H1 (cell line): ENCODE measurements at regions not wholly inside any gene's neighbourhood (a gene's known extent, or its start where the extent isn't known, plus 50 kb on each side); places are given as distances from the start of the nearest gene placed in this dataset.

Experiments used
- CTCF ChIA-PET: fragments of 300-600 bp; sonication (Branson Sonifier 250); formaldehyde crosslinking; loops from one replicate; lab custom pipeline; 2021; ENCODE audit not compliant: partially characterized antibody; lab: Charles Lee
- POLR2A ChIA-PET: fragments of 300-600 bp; sonication (Branson Sonifier 250); formaldehyde crosslinking; loops from one replicate; lab custom pipeline; 2021; ENCODE audit warnings: inconsistent platforms; ENCODE audit not compliant: partially characterized antibody; lab: Charles Lee
- DNase-seq, 2 experiments: peaks; one replicate each; pipeline versions ENCODE4 v3.0.0 to v3.0.0-alpha.2; 2010 to 2022; ENCODE audit warnings: low spot score in 2 of 2, low read depth in 1 of 2, mixed read lengths in 1 of 2
- FAIRE-seq: peaks from 2 replicates; lab custom pipeline; 2011; peaks lifted over from hg19 to GRCh38; lab: Jason Lieb, UNC
- H2AFZ ChIP-seq: 2 replicates; pipeline ENCODE4 v1.8.1; 2012; ENCODE audit warnings: low read length, inconsistent platforms
- H2AK5ac ChIP-seq: 2 replicates; pipeline ENCODE4 v1.6.1; 2013; ENCODE audit warnings: low read depth, low read length
- H2BK120ac ChIP-seq: replicated peaks from 2 replicates; pipeline ENCODE3; 2013; ENCODE audit warnings: low read depth, low read length, inconsistent platforms
- H2BK12ac ChIP-seq: 2 replicates; pipeline ENCODE4 v1.6.1; 2013; ENCODE audit warnings: low read depth, low read length
- H2BK15ac ChIP-seq: 2 replicates; pipeline ENCODE4 v1.6.1; 2013; ENCODE audit warnings: low read length
- H2BK20ac ChIP-seq: 2 replicates; pipeline ENCODE4 v1.6.1; 2013; ENCODE audit warnings: low read length
- H2BK5ac ChIP-seq: 2 replicates; pipeline ENCODE4 v1.6.1; 2013; ENCODE audit warnings: low read depth, low read length
- H3K14ac ChIP-seq: 2 replicates; pipeline ENCODE4 v1.6.1; 2013; ENCODE audit warnings: inconsistent platforms; ENCODE audit not compliant: insufficient read length
- H3K18ac ChIP-seq: 2 replicates; pipeline ENCODE4 v1.6.1; 2013; ENCODE audit warnings: low read length; ENCODE audit errors: extremely low read depth
- H3K23ac ChIP-seq: 2 replicates; pipeline ENCODE4 v1.6.1; 2013; ENCODE audit warnings: inconsistent platforms; ENCODE audit not compliant: insufficient read length
- H3K23me2 ChIP-seq: 2 replicates; pipeline ENCODE4 v1.6.1; 2013; ENCODE audit warnings: low read depth, low read length
- H3K27ac ChIP-seq: 2 replicates; pipeline ENCODE4 v1.6.1; 2011; ENCODE audit warnings: low read depth, low read length, inconsistent platforms
- H3K27me3 ChIP-seq, 4 experiments: replicated peaks in 1 of 4; 1 replicate in 1 of 4; 2 replicates in 3 of 4; pipeline versions ENCODE4 v1.6.1 to v1.8.1; 2011 to 2013; ENCODE audit warnings: low read length in 3 of 4, mild to moderate bottlenecking in 3 of 4, inconsistent platforms in 2 of 4, mixed read lengths in 2 of 4, moderate library complexity in 1 of 4; ENCODE audit not compliant: control insufficient read depth in 3 of 4, insufficient read depth in 3 of 4; ENCODE audit errors: extremely low read depth in 1 of 4
- H3K36me3 ChIP-seq, 4 experiments: 2 replicates each; pipeline versions ENCODE4 v1.6.1 to v1.8.1; 2011 to 2013; ENCODE audit warnings: mild to moderate bottlenecking in 4 of 4, low read length in 3 of 4, moderate library complexity in 2 of 4, control low read depth in 1 of 4, inconsistent platforms in 1 of 4; ENCODE audit not compliant: insufficient read depth in 4 of 4, control insufficient read depth in 2 of 4
- H3K4ac ChIP-seq: replicated peaks from 2 replicates; pipeline ENCODE3; 2013; ENCODE audit warnings: low read length, low read depth, mixed read lengths, inconsistent platforms; ENCODE audit not compliant: insufficient read length
- H3K4me1 ChIP-seq, 4 experiments: replicated peaks in 1 of 4; 1 replicate in 1 of 4; 2 replicates in 3 of 4; pipeline versions ENCODE4 v1.6.1 to v1.8.1; 2011 to 2013; ENCODE audit warnings: low read length in 3 of 4, inconsistent platforms in 2 of 4, mixed read lengths in 1 of 4; ENCODE audit not compliant: insufficient read depth in 4 of 4, control insufficient read depth in 3 of 4
- H3K4me2 ChIP-seq, 2 experiments: 2 replicates each; pipeline versions ENCODE4 v1.6.1 to v1.8.1; 2011 to 2013; ENCODE audit warnings: low read depth in 2 of 2, low read length in 2 of 2, control low read depth in 1 of 2, inconsistent platforms in 1 of 2, mild to moderate bottlenecking in 1 of 2; ENCODE audit not compliant: insufficient read depth in 1 of 2
- H3K4me3 ChIP-seq, 4 experiments: fragments of 200-600, 300-600 bp in 1 of 4; sonication (generic), shearing (Covaris generic), sonication (Bioruptor Twin) in 1 of 4; 2 replicates each; pipeline versions ENCODE4 v1.5.1 to v1.8.1; 2011 to 2016; ENCODE audit warnings: low read length in 4 of 4, low read depth in 3 of 4, control low read depth in 2 of 4, inconsistent platforms in 2 of 4, mild to moderate bottlenecking in 2 of 4, mixed read lengths in 1 of 4, moderate library complexity in 1 of 4; ENCODE audit not compliant: insufficient read depth in 2 of 4; ENCODE audit errors: extremely low read depth in 1 of 4
- H3K56ac ChIP-seq: replicated peaks from 2 replicates; pipeline ENCODE3; 2013; ENCODE audit warnings: low read depth, mild to moderate bottlenecking, mixed read lengths, low read length, inconsistent platforms; ENCODE audit not compliant: insufficient read length
- H3K79me1 ChIP-seq: 2 replicates; pipeline ENCODE4 v1.6.1; 2013; ENCODE audit warnings: low read depth, low read length, control low read depth
- H3K79me2 ChIP-seq, 2 experiments: 2 replicates each; pipeline versions ENCODE4 v1.6.1 to v1.8.1; 2012 to 2013; ENCODE audit warnings: low read length in 2 of 2, mild to moderate bottlenecking in 2 of 2, inconsistent platforms in 1 of 2; ENCODE audit not compliant: insufficient read depth in 2 of 2, control insufficient read depth in 1 of 2
- H3K9ac ChIP-seq, 4 experiments: replicated peaks in 1 of 4; 1 replicate in 1 of 4; 2 replicates in 3 of 4; pipeline versions ENCODE4 v1.6.1 to v1.8.1; 2011 to 2013; ENCODE audit warnings: low read depth in 3 of 4, low read length in 3 of 4, control low read depth in 2 of 4, mild to moderate bottlenecking in 2 of 4, moderate library complexity in 2 of 4, inconsistent platforms in 1 of 4; ENCODE audit errors: extremely low read depth in 1 of 4
- H3K9me3 ChIP-seq, 2 experiments: 2 replicates each; pipeline versions ENCODE4 v1.6.1 to v1.8.1; 2012 to 2013; ENCODE audit warnings: mild to moderate bottlenecking in 2 of 2, moderate library complexity in 2 of 2, control low read depth in 1 of 2, inconsistent platforms in 1 of 2, low read depth in 1 of 2, low read length in 1 of 2, mixed read lengths in 1 of 2; ENCODE audit not compliant: insufficient read depth in 2 of 2
- H4K20me1 ChIP-seq, 2 experiments: replicated peaks in 1 of 2; 2 replicates each; pipeline versions ENCODE3 to v1.8.1; 2011 to 2013; ENCODE audit warnings: inconsistent platforms in 2 of 2, low read length in 2 of 2, mild to moderate bottlenecking in 1 of 2; ENCODE audit not compliant: insufficient read depth in 2 of 2, control insufficient read depth in 1 of 2
- H4K5ac ChIP-seq: 2 replicates; pipeline ENCODE4 v1.6.1; 2013; ENCODE audit warnings: low read length, low read depth, mixed read lengths, inconsistent platforms; ENCODE audit not compliant: insufficient read length
- H4K8ac ChIP-seq: 2 replicates; pipeline ENCODE4 v1.8.0; 2013; ENCODE audit warnings: mild to moderate bottlenecking, moderate library complexity, low read length, inconsistent platforms; ENCODE audit not compliant: insufficient read depth; ENCODE audit errors: extremely low read depth
- H4K91ac ChIP-seq: replicated peaks from 2 replicates; pipeline ENCODE3; 2013; ENCODE audit warnings: low read length, mixed read lengths, inconsistent platforms; ENCODE audit not compliant: insufficient read length
- SRF ChIP-seq: IDR thresholded peaks from 2 replicates; pipeline ENCODE4 v1.6.1; 2011; ENCODE audit warnings: mild to moderate bottlenecking, low read depth, low read length, moderate library complexity
- WGBS, 2 experiments: shearing (Covaris generic) in 1 of 2; methylation state at CpG; one replicate each; pipeline versions ENCODE4 v1.1.6 to v1.1.7; 2013 to 2015; ENCODE audit warnings: low lambda C conversion rate in 2 of 2, mixed read lengths in 2 of 2, inconsistent platforms in 1 of 2, low coverage in 1 of 2, missing lambda C conversion rate in 1 of 2; ENCODE audit not compliant: insufficient replicate concordance in 2 of 2, insufficient coverage in 1 of 2, insufficient read length in 1 of 2; ENCODE audit errors: extremely low coverage in 1 of 2, missing lambda C conversion rate in 1 of 2; 5-methylcytosine and 5-hydroxymethylcytosine counted together

GRCh38 chr1:90335558-90335957 lies 340.6 kb downstream of the ZNF326 start:
- ChIA-PET POLR2A (no interaction called here), CTCF (interaction anchor here (0.6 to 2.4 kb wide), 8 partner anchors 8 to 215 kb away, joined by 3 to 8 read pairs (median 4); no protein-coding TSS in a partner anchor)
- Histone ChIP-seq H2AK5ac (no peak overlapping the region), H2BK120ac (no peak overlapping the region), H3K23ac (no peak overlapping the region), H3K27ac (no peak overlapping the region), H2AFZ (no peak overlapping the region), H3K9me3 (no peaks in the 10 kb centered on the region), H3K27me3 (no peaks in the 10 kb centered on the region), H3K36me3 (no peaks in the 10 kb centered on the region), H3K56ac (no peak overlapping the region), H2BK5ac (no peak overlapping the region), H4K5ac (no peak overlapping the region), H3K14ac (no peak overlapping the region), H2BK15ac (no peak overlapping the region), H2BK12ac (no peak overlapping the region), H4K91ac (no peak overlapping the region), H3K4me3 (no peak overlapping the region), H2BK20ac (no peak overlapping the region), H4K20me1 (no peaks in the 10 kb centered on the region), H4K8ac (no peak overlapping the region), H3K4me1 (no peaks in the 10 kb centered on the region), H3K23me2 (no peaks in the 10 kb centered on the region), H3K18ac (no peak overlapping the region), H3K4ac (no peak overlapping the region), H3K4me2 (no peak overlapping the region), H3K9ac (no peak overlapping the region; a peak in 1 of 7 replicates), H3K79me1 (no peaks in the 10 kb centered on the region), H3K79me2 (no peaks in the 10 kb centered on the region)
- FAIRE-seq = no peak
- DNase-seq = no peak
- no peak for TF ChIP-seq SRF
- WGBS, 2 experiments = 95% methylated on average over 3 of the region's 3 CpGs; no CpG with 5 or more reads in 1 of the 2 experiments
